ENCODE measurements at regions not wholly inside any gene's neighbourhood (a gene's known extent, or its start where the extent isn't known, plus 50 kb on each side); places are given as distances from the start of the nearest gene placed in this dataset.
"Not testable (repeated sequence)": the region's sequence is repeated elsewhere in the genome, so short reads cannot be mapped to it uniquely, and the experiment has no call there.

DNA sequence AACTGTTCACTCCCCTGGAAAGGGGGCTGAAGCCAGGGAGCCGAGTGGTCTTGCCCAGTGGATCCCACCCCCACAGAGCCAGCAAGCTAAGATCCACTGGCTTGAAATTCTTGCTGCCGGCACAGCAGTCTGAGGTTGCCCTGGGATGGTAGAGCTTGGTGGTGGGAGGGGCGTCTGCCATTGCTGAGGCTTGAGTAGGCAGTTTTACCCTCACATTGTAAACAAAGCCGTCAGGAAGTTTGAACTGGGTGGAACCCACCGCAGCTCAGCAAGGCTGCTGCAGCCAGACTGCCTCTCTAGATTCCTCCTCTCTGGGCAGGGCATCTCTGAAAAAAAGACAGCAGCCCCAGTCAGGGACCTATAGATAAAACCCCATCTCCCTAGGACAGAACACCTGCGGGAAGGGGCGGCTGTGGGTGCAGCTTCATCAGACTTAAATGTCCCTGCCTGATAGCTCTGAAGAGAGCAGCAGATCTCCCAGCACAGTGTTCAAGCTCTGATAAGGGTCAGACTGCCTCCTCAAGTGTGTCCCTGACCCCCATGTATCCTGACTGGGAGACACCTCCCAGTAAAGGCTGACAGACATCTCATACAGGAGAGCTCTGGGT, 140.0 kb upstream of the C1GALT1 start:
- DNase-seq (ENCODE audit: low read depth in 3 of 3, low spot score in 2 of 3): not testable (repeated sequence)

- DNase-seq (ENCODE audit: low read depth in 3 of 3, low spot score in 2 of 3): no peak
These were observed 137.5 kb upstream of the C1GALT1 start for GRCh38 chr7:7044806-7045205.

DNA sequence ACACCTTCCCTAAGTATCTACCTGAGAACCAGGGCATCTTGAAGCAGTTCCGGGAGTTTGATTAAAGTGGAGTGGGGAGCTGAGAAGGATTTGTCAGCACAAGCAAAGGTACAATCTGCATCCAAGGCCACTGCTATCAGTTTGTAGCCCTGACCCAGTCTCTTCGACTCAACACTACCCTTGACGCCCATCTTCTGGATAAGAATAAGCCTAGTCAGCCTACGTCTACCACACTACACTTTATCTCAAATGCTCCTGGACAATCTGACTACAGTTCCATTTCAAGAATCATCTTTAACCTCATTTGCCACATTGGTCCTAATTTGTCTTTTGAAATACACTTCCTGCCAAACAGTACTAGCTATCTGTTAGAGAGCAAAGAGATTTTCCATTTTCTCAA, 134.1 kb upstream of the C1GALT1 start:
- no peak for DNase-seq (ENCODE audit: low read depth in 3 of 3, low spot score in 2 of 3)

DNA sequence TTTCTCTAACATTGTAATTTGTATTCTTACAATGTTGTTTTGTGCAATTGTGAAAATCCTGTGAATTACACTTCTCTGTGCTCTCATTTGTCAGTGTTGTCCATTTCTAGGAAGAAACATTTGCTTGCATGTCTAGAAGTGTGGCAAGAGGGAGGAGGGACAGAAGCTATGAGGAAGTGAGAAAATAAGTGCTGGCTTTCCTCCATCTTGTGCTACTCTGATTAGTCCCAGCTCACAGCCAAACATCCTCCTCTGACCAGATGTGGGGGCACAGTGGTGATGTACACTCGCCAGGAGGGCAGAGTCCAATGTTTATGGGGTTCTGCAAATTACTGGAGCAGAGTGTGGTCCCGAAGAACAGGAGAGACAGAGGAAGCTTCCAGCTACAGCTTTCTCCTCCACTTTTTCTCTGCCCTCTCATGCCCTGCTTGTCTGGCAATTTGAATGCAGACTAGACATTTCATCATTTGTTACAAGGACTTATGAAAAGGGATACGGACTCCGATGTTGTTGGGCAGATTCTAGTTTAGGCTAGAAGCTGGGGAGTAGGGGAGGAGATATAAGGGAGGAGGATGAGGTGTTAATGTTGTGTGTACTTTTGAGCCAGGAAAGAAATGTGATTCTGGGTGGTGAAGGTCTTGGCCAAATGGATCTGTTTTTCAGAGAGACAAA, 131.0 kb upstream of the C1GALT1 start:
- DNase-seq (ENCODE audit: low read depth in 3 of 3, low spot score in 2 of 3): no peak

DNA sequence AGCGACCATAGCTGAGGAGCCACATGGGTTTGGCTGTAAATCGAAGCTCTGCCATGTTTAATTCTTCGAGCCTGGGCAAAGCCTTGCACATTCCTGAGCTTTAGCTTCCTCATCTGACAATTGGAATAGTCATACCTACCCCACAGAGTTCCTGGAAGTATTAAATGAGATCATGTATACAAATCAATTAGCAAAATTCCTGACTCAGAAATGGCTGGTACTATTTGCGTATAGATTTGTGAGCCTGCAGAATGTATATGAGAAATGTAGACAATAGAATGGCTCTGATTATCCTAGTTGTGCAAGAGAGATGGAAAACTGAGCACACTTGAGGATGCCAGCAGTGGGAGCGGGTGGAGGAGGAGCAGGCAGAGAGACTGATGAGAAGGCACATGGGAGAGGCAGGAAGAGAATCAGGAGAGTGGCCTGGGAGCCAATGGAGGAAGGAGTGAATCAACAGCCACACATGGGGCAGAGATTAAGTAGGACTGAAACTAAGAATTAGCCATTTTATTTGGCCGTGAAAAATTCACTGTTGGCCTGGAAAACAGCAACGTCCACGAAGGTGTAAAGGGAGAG, 128.0 kb upstream of the C1GALT1 start:
- no peak for DNase-seq (ENCODE audit: low read depth in 3 of 3, low spot score in 2 of 3)

DNA sequence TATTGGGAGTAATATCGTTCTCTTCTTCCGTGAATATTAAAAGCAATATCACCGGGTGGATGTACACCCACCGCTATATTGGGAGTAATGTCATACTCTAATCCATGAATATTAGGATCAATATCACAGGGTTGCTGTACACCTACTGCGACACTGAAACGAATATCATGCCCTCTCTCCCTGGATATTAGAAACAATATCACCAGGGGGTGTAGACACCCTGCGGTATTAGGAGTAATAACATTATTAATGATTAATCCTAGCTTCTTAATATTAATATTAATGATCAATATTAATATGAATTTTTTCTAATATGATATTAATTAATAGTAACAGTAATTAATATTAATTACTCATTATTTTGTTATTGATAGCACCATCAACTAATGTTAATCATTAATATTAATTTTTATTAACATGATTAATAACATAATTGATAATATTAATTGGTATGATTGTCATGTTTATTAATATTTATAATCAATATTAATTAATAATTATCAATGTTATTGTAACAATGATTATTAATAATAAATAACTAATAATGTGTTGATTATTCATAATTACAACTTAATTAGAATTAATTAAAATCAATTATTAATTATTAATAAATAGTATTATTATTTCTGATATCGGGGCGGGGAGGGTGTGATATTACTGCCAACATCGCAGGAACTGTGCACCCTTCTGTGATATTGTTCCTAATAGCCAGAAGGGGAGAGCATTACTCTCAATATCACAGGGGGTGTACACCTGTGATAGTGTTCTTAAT, 121.3 kb upstream of the C1GALT1 start:
- no peak for DNase-seq (ENCODE audit: low read depth in 3 of 3, low spot score in 2 of 3)

DNA sequence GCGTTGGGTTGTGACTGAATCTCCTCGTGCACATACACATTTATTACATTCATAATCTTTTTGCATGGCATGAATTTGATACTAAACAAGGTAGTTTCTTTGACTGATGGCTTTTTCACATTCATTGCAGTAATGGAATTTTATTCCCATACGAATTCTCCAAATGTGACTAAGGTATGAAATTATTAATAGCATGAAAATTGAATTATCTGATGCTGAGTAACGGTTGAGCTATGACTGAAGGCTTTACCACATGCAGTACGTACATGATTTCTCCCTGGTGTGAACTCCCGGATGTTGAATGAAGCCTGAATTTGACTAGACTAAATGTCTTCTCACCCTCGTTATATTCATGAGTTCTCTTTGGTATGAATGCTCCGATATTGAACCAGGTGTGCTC, 104.4 kb upstream of the C1GALT1 start:
- no peak for DNase-seq (ENCODE audit: low read depth in 3 of 3, low spot score in 2 of 3)

GRCh38 chr7:7080802-7081201, 101.5 kb upstream of the C1GALT1 start:
- no peak for DNase-seq (ENCODE audit: low read depth in 3 of 3, low spot score in 2 of 3)

- no peak for DNase-seq (ENCODE audit: low read depth in 3 of 3, low spot score in 2 of 3)
These were observed 91.9 kb upstream of the C1GALT1 start for GRCh38 chr7:7090460-7090859.

DNA sequence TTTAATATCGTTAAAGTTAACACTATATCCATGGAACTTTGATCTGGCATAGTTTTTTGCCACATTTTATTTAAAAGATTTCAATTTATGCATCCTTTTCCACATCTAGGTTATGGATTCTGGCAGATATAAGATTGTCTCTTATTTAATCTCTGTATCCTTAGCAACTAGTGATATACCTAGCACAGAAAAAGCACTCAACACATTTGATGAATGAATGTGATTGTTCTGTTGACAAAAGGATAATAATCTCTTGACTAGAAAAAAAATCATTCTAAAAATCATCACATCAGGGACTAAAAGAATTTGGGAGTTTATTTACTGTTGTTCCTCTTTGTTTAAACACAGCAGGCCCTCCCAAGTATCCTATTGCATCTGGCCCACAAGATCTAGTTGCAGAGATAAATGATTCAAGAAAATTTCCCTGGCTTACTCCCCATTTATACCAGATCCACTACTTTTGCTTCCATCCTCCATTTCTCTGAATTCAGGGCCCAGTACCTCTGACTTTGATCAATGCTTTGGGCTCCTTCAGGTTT, 84.0 kb upstream of the C1GALT1 start:
- no peak for DNase-seq (ENCODE audit: low read depth in 3 of 3, low spot score in 2 of 3)

DNA sequence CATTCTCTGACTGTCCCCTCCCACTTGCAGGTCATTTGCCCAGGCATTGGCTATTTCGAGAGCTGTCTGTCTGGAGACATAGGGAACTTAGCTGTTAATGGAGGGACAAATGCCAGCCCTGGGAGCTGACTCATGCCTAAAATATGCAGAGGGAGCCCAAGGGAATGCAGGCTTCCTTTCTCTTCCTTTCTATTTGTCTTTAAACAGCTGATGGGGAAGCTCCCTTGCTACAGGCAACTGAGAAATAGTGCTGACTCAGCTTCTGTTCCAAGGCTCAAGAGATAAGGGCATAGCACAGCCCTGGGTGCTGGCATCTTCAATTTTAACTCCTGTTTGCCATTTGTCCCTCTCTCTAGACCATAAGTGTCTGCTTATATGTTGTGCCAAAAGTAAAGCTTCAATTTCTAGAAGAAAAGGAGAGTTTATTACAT, 82.7 kb upstream of the C1GALT1 start:
- peak; percentile 29 to 44 (median 31) for DNase-seq (ENCODE audit: low read depth in 3 of 3, low spot score in 2 of 3)

DNA sequence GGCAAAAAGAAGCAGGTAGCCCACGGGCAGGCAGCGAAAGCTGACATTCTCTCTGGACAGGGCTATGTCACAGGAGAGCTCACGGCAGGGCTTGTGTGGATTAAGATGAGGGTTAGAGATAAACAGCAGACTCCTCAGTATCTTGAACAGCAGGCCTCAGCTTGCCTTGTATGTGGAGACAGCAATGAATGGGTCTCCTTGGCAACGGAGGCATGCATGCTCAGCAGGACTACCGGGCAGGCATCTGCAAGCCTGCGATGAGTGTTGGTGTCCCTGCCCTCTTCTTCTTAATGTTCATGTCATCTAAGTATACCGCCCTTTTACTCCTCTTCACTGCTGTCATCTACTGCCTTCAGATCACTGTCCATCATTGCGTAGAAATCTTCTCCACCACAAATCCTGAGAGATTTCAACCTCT, 81.9 kb upstream of the C1GALT1 start:
- no peak for DNase-seq (ENCODE audit: low read depth in 3 of 3, low spot score in 2 of 3)

GRCh38 chr7:7102906-7103305, 79.4 kb upstream of the C1GALT1 start:
- DNase-seq (ENCODE audit: low read depth in 3 of 3, low spot score in 2 of 3): no peak

DNA sequence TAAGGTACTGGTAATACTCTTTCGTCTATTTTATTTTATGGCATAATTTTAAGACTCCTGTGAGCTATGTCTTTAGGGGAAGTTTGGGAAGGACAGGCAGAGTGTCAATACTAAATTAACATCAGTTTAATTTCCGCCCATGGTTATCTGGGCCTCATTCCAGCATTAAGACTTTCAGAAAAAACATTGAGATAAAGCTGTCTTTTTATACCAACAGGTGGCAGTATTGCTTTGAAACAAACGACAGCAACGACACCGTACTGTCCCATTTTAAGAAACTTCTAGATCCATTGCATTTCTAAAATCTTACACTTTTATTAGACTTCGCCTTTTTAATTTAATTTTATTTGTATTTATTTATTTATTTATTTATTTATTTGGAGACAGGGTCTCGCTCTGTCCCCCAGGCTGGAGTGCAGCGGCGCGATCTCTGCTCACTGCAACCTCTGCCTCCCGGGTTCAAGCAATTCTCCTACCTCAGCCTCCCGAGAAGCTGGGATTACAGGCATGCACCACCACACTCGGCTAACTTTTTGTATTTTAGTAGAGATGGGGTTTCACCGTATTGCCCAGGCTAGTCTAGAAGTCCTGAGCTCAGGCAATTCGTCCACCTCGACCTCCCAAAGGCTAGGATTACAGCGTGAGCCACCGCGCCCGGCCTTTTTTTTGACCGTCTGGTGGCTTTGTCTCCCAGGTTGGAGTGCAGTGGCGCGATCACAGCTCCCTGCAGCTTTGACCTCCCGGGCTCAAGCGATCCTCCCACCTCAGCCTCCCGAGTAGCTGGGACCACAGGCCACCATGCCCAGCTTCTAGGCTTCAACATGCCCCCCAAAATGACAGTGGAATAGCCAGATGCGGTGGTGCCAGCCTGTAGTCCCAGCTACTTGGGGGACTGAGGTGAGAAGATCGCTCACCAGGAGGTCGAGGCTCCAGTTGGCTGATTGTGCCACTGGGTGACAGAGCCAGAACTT, 78.7 kb upstream of the C1GALT1 start:
- peak; percentile 25 to 37 (median 27) for DNase-seq (ENCODE audit: low read depth in 3 of 3, low spot score in 2 of 3)

GRCh38 chr7:7104314-7104698, 78.0 kb upstream of the C1GALT1 start:
- DNase-seq (ENCODE audit: low read depth in 3 of 3, low spot score in 2 of 3): no peak

DNA sequence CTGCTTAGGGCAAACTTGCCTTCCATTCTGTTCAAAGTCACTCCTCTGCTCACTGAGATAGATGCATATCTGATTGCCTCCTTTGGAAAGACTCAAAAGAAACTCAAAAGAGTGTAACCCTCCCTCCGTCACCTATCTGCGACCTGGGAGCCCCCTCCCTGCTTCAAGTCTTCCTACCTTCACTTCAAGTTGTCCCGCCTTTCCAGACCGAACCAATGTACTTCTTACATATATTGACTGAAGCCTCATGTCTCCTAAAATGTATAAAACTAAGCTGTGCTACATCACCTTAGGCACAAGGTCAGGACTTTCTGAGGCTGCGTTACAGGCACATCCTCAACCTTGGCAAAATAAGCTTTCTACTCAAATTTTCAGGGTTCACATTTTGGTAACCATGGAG, 77.4 kb upstream of the C1GALT1 start:
- DNase-seq (ENCODE audit: low read depth in 3 of 3, low spot score in 2 of 3): no peak

DNA sequence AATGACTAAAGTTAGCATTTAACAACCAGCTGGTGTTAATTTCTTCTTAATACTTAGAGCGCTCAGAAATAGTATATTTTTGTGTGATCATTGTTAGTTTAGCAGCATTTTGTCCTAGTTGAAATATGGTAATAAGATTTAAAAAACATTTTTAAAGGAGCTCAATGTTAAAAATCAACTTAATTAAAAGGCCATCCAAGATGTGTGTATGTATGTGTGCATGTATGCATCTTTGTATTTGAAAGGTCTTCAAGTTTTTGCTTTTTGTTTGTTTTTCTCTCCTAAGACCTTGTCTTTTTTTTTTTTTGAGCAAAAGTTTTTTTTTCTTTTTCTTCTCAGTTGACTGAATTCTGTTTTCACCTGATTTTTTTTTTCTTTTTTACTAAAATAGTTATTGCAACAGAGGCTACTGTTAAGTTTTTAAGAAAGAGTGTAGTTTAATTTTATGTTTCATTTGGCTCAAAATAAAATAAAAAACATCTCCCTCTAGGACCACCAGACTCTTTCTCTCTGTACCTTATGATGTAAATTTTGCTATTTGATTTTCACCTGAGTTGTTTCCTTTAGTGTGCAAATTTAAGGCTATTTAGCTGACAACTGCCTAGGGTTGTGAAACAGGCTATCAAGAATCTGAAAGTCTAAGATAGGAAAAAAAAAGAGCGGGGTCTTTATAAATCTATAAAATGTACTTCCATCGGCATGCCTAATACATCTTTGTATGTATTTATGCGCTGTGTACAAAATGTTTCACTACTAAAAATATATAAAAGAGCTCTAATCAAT, 76.4 kb upstream of the C1GALT1 start:
- DNase-seq (ENCODE audit: low read depth in 3 of 3, low spot score in 2 of 3): no peak

DNA sequence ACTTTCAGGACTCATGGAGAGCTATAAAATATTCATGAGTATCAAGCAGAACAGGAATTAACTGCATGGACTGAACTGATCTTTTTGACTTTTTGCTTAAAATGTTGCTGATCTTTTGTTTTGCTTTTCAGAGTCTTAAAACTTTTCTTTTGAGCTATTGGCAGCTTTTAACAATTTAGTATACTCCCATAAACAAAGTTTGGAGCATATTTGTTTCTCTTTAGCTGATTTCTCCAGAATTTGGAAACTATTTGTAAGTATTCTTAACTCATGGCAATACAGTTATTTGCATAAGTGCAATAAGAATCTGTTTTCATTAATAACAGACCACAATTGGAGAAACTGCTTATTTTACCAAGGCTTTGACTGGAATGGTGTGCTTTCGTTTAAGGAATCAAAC, 73.4 kb upstream of the C1GALT1 start:
- DNase-seq (ENCODE audit: low read depth in 3 of 3, low spot score in 2 of 3): no peak

DNA sequence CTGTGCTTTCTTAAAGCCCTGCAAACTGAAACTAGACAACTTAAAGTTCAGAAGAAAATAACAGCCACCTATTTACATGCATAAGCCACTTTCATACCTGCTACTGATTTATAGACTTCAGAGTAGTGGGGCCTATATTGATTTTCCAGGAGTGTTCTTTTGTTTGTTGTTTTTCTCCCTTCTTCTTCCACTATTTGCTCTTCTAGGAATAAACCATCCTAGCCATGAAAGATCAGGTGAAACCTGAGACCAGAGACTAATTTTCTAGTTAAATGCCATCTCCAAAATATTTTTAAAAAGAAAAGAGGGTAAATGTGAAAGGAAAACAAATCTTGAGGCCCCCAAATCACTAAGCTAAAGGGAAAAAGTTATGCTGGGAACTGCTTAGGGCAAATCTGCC, 72.4 kb upstream of the C1GALT1 start:
- no peak for DNase-seq (ENCODE audit: low read depth in 3 of 3, low spot score in 2 of 3)

All from right renal cortex interstitium (tissue), 3 donors.